Mesenchymal stem cell (in vitro differentiated cells and primary cell): ENCODE measurements at regions not wholly inside any gene's neighbourhood (a gene's known extent, or its start where the extent isn't known, plus 50 kb on each side); places are given as distances from the start of the nearest gene placed in this dataset.
"Not testable (repeated sequence)": the region's sequence is repeated elsewhere in the genome, so short reads cannot be mapped to it uniquely, and the experiment has no call there.

Source experiments
- DNase-seq: peaks from one replicate; pipeline ENCODE4 v3.0.0-alpha.2; 2013
- H2AFZ ChIP-seq: one replicate; pipeline ENCODE4 v1.6.1; 2013; ENCODE audit warnings: low read depth, mild to moderate bottlenecking, control low read depth, inconsistent platforms, low read length, moderate library complexity
- H2AK5ac ChIP-seq: 2 replicates; pipeline ENCODE4 v1.6.1; 2013; ENCODE audit warnings: low read length, moderate library complexity, mild to moderate bottlenecking, inconsistent platforms; ENCODE audit not compliant: severe bottlenecking
- H2BK120ac ChIP-seq: one replicate; pipeline ENCODE4 v1.6.1; 2013; ENCODE audit warnings: low read depth, mild to moderate bottlenecking, inconsistent platforms, low read length, moderate library complexity
- H2BK12ac ChIP-seq, 2 experiments: one replicate each; pipeline ENCODE4 v1.6.1; 2013; ENCODE audit warnings: inconsistent platforms in 2 of 2, low read length in 2 of 2, mild to moderate bottlenecking in 2 of 2, moderate library complexity in 2 of 2, control low read depth in 1 of 2
- H2BK15ac ChIP-seq: one replicate; pipeline ENCODE4 v1.6.1; 2013; ENCODE audit warnings: mild to moderate bottlenecking, low read depth, inconsistent platforms; ENCODE audit not compliant: poor library complexity, severe bottlenecking
- H2BK5ac ChIP-seq: 2 replicates; pipeline ENCODE4 v1.6.1; 2013; ENCODE audit warnings: low read depth, mild to moderate bottlenecking, low read length, control low read depth, inconsistent platforms; ENCODE audit not compliant: poor library complexity, severe bottlenecking
- H3K14ac ChIP-seq, 2 experiments: one replicate each; pipeline ENCODE4 v1.6.1; 2013; ENCODE audit warnings: inconsistent platforms in 2 of 2, low read length in 2 of 2, control low read depth in 1 of 2, mild to moderate bottlenecking in 1 of 2, moderate library complexity in 1 of 2
- H3K18ac ChIP-seq, 2 experiments: one replicate each; pipeline ENCODE4 v1.6.1; 2013; ENCODE audit warnings: inconsistent platforms in 2 of 2, low read length in 2 of 2, control low read depth in 1 of 2, low read depth in 1 of 2, mild to moderate bottlenecking in 1 of 2
- H3K23ac ChIP-seq, 2 experiments: one replicate each; pipeline ENCODE4 v1.6.1; 2013; ENCODE audit warnings: inconsistent platforms in 2 of 2, low read length in 2 of 2, mild to moderate bottlenecking in 2 of 2, moderate library complexity in 2 of 2, control low read depth in 1 of 2
- H3K27ac ChIP-seq: 2 replicates; pipeline ENCODE4 v1.5.1; 2013; ENCODE audit warnings: mild to moderate bottlenecking, moderate library complexity, low read length, control low read depth, inconsistent platforms; ENCODE audit not compliant: poor library complexity, severe bottlenecking
- H3K27me3 ChIP-seq, 2 experiments: 2 replicates each; pipeline versions ENCODE4 v1.6.1 to v1.7.0; 2013; ENCODE audit warnings: low read length in 2 of 2, mild to moderate bottlenecking in 2 of 2, moderate library complexity in 2 of 2, control low read depth in 1 of 2, inconsistent platforms in 1 of 2; ENCODE audit not compliant: control insufficient read depth in 1 of 2, insufficient read depth in 1 of 2
- H3K36me3 ChIP-seq, 2 experiments: 2 replicates each; pipeline versions ENCODE4 v1.6.1 to v1.7.0; 2013; ENCODE audit warnings: low read length in 2 of 2, control low read depth in 1 of 2, inconsistent platforms in 1 of 2, low read depth in 1 of 2, mild to moderate bottlenecking in 1 of 2; ENCODE audit not compliant: insufficient read depth in 2 of 2, control insufficient read depth in 1 of 2
- H3K4ac ChIP-seq, 2 experiments: one replicate each; pipeline ENCODE4 v1.6.1; 2013; ENCODE audit warnings: inconsistent platforms in 2 of 2, low read length in 2 of 2, mild to moderate bottlenecking in 2 of 2, moderate library complexity in 2 of 2, control low read depth in 1 of 2, low read depth in 1 of 2
- H3K4me1 ChIP-seq: 2 replicates; pipeline ENCODE4 v1.6.1; 2013; ENCODE audit warnings: low read depth, low read length, control low read depth; ENCODE audit not compliant: control insufficient read depth, insufficient read depth
- H3K4me2 ChIP-seq: 2 replicates; pipeline ENCODE4 v1.6.1; 2013; ENCODE audit warnings: low read length, mild to moderate bottlenecking, inconsistent platforms; ENCODE audit not compliant: poor library complexity, severe bottlenecking
- H3K4me3 ChIP-seq, 2 experiments: 2 replicates each; pipeline versions ENCODE4 v1.5.1 to v1.7.0; 2013; ENCODE audit warnings: low read length in 2 of 2, mild to moderate bottlenecking in 2 of 2, control low read depth in 1 of 2, low read depth in 1 of 2; ENCODE audit not compliant: insufficient read depth in 1 of 2
- H3K79me1 ChIP-seq: replicated peaks from 2 replicates; pipeline ENCODE4 v1.6.1; 2013; ENCODE audit warnings: mild to moderate bottlenecking, control low read depth, low read length, inconsistent platforms; ENCODE audit not compliant: poor library complexity, severe bottlenecking
- H3K9ac ChIP-seq: 2 replicates; pipeline ENCODE4 v1.7.0; 2013; ENCODE audit warnings: mild to moderate bottlenecking, low read length, moderate library complexity
- H3K9me3 ChIP-seq: 2 replicates; pipeline ENCODE4 v1.7.0; 2013; ENCODE audit warnings: mild to moderate bottlenecking, low read length; ENCODE audit not compliant: control insufficient read depth
- H4K8ac ChIP-seq: one replicate; pipeline ENCODE4 v1.6.1; 2013; ENCODE audit warnings: inconsistent platforms, mild to moderate bottlenecking, low read length, moderate library complexity
- H4K91ac ChIP-seq: one replicate; pipeline ENCODE4 v1.6.1; 2013; ENCODE audit warnings: mild to moderate bottlenecking, low read length, inconsistent platforms
- WGBS: methylation state at CpG from one replicate; pipeline ENCODE4 v1.1.7; 2013; ENCODE audit warnings: mixed read lengths; 5-methylcytosine and 5-hydroxymethylcytosine counted together

DNA sequence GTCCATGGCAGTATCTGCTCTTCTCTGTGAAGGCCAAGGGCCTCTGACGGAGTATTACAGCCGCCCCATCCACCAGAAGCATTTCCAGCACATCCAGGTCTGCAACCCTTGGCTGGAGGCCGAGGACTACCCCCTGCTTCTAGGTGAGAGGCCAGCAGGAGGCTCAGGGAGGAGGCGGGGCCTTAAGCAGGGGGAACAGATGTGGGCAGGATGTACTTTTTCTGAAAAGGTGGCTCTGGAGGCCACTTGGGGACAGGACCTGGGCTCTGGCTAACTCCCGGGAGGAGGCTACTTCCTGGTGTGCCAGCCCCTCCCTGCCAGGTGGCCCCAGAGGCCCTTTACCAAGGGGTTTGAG, 113.9 kb upstream of the ALDH3B2 start:
- not testable (repeated sequence) for H3K4me3 ChIP-seq, H3K4me2 ChIP-seq, H3K27ac ChIP-seq, H2BK120ac ChIP-seq, H2BK12ac ChIP-seq, H3K79me1 ChIP-seq, H3K14ac ChIP-seq, H2BK15ac ChIP-seq, H3K27me3 ChIP-seq, H2BK5ac ChIP-seq, H3K36me3 ChIP-seq, H3K4me1 ChIP-seq, H4K8ac ChIP-seq, H3K4ac ChIP-seq, H3K18ac ChIP-seq, H2AK5ac ChIP-seq, H3K23ac ChIP-seq, H2AFZ ChIP-seq, H3K9ac ChIP-seq, H4K91ac ChIP-seq, H3K9me3 ChIP-seq, DNase-seq
- WGBS, result 31% methylated on average over 4 of the region's 5 CpGs

DNA sequence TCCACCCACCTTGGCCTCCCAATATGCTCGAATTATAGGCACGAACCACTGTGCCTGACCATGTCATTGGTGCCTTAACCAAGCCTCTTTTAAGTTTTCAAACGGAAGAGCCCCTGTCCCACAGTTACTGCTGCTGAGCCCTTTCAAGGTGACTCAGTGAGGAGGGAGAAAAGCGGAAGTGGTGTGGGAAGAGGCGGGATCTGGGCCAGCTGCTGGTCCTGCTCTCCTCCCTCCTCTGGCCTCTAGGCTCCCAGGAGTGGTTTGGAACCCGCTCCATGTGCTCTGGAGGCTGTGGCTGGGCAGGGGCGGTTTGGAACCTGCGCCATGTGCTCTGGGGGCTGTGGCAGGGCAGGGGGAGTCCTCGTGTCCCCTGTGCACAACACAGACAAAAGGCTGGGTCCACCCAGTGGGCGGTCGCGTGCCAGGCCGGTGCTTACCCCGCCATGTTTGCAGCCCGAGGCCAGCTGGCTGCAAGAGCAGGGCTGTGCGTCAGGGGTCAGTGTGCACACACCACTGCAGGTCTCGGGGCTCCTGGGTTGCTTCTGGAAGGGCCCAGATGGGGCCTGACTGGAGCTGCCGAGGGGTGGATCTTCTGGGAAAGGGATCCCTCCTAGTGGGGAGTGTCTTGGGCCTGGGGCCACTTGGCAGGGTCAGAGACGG, 113.4 kb upstream of the ALDH3B2 start:
- H3K4me2 ChIP-seq, H3K27me3 ChIP-seq, H3K27ac ChIP-seq, H4K8ac ChIP-seq, H4K91ac ChIP-seq, H3K9ac ChIP-seq, H3K18ac ChIP-seq, H3K14ac ChIP-seq, H3K23ac ChIP-seq, H2BK12ac ChIP-seq, H2BK120ac ChIP-seq, H3K4ac ChIP-seq, H3K36me3 ChIP-seq, H2AFZ ChIP-seq, H3K79me1 ChIP-seq, H2BK15ac ChIP-seq, DNase-seq, H3K4me3 ChIP-seq, H2BK5ac ChIP-seq, H2AK5ac ChIP-seq, H3K4me1 ChIP-seq, H3K9me3 ChIP-seq: not testable (repeated sequence)
- WGBS, result 76% methylated on average over 15 of the region's 19 CpGs

GRCh38 chr11:67781967-67782366, 107.5 kb upstream of the ALDH3B2 start:
- 79% methylated on average over 2 of the region's 2 CpGs for WGBS
- H3K18ac ChIP-seq, H2BK120ac ChIP-seq, H4K8ac ChIP-seq, H2AFZ ChIP-seq, H3K27ac ChIP-seq, H3K4me2 ChIP-seq, H2BK12ac ChIP-seq, H3K14ac ChIP-seq, H3K27me3 ChIP-seq, H3K23ac ChIP-seq, H2AK5ac ChIP-seq, H4K91ac ChIP-seq, H3K4me3 ChIP-seq, H3K4ac ChIP-seq, H3K4me1 ChIP-seq, H3K9me3 ChIP-seq, H3K79me1 ChIP-seq, H2BK5ac ChIP-seq, H3K36me3 ChIP-seq, H2BK15ac ChIP-seq, H3K9ac ChIP-seq, DNase-seq: not testable (repeated sequence)

DNA sequence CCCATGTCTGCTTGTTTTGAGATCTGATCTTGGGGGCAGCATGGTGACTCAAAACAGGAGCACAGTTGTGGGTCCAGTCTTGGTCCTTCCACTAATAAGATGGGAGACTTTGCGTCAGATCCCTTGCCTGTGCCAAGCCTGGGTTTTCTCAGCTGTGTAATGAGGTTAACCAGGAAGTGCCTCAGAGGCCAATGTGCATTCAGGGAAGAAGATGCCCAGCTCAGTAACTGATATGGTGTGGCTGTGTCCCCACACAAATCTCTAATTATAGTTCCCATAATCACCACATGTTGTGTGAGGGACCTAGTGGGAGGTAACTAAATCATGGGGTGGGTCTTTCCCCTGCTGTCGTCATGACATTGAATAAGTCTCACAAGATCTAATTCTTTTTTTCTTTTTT, 107.1 kb upstream of the ALDH3B2 start:
- H2AK5ac ChIP-seq, H3K36me3 ChIP-seq, H3K14ac ChIP-seq, H3K27me3 ChIP-seq, H2BK15ac ChIP-seq, H3K27ac ChIP-seq, H2BK120ac ChIP-seq, DNase-seq, H2BK12ac ChIP-seq, H3K23ac ChIP-seq, H2BK5ac ChIP-seq, H4K8ac ChIP-seq, H3K4ac ChIP-seq, H3K18ac ChIP-seq, H2AFZ ChIP-seq, H3K79me1 ChIP-seq, H3K4me2 ChIP-seq, H3K9ac ChIP-seq, H3K9me3 ChIP-seq, H3K4me3 ChIP-seq, H3K4me1 ChIP-seq, H4K91ac ChIP-seq: not testable (repeated sequence)
- 86% methylated on average over 2 of the region's 2 CpGs for WGBS
